BLaER1 (cell line): ENCODE measurements at regions not wholly inside any gene's neighbourhood (a gene's known extent, or its start where the extent isn't known, plus 50 kb on each side); places are given as distances from the start of the nearest gene placed in this dataset.
A peak's percentile ranks its signal among the peaks of the same experiment; 100 is the strongest.

ENCODE experiments used
- H3K27ac ChIP-seq: shearing (Covaris generic); formaldehyde crosslinking; 2 replicates; pipeline ENCODE4 v1.8.1; 2022
- H3K27me3 ChIP-seq: shearing (Covaris generic); formaldehyde crosslinking; 2 replicates; pipeline ENCODE4 v1.8.1; 2022
- H3K36me3 ChIP-seq: shearing (Covaris generic); formaldehyde crosslinking; 2 replicates; pipeline ENCODE4 v1.8.1; 2022
- H3K4me1 ChIP-seq: shearing (Covaris generic); formaldehyde crosslinking; 2 replicates; pipeline ENCODE4 v1.8.1; 2022
- H3K4me2 ChIP-seq: shearing (Covaris generic); formaldehyde crosslinking; 2 replicates; pipeline ENCODE4 v1.8.1; 2022
- H3K4me3 ChIP-seq: shearing (Covaris generic); formaldehyde crosslinking; 2 replicates; pipeline ENCODE4 v1.8.1; 2022
- H3K9ac ChIP-seq: shearing (Covaris generic); formaldehyde crosslinking; 2 replicates; pipeline ENCODE4 v1.8.1; 2022
- H3K9me3 ChIP-seq: shearing (Covaris generic); formaldehyde crosslinking; 2 replicates; pipeline ENCODE4 v1.8.1; 2022
- H4K20me1 ChIP-seq: shearing (Covaris generic); formaldehyde crosslinking; 2 replicates; pipeline ENCODE4 v1.8.1; 2022
- Cebpa-rat ChIP-seq: shearing (Covaris generic); IDR thresholded peaks from 2 replicates; pipeline ENCODE4 v1.8.1; 2022

- Histone ChIP-seq H3K27ac (peak overlapping the region; percentile 63), H3K9me3 (no peaks in the 10 kb centered on the region), H3K9ac (peak overlapping the region; percentile 61; the same call in 1 of the 2 replicates), H3K27me3 (no peaks in the 10 kb centered on the region), H4K20me1 (peaks cover 97% of the 10 kb centered on the region), H3K4me2 (peak overlapping the region; percentile 96), H3K4me3 (peak overlapping the region; percentile 42; the same call in 1 of the 2 replicates), H3K4me1 (peaks cover 100% of the 10 kb centered on the region), H3K36me3 (peaks cover 27% of the 10 kb centered on the region)
- no peak for TF ChIP-seq Cebpa-rat
These were observed 241.0 kb downstream of the SEC14L1 start for GRCh38 chr17:77381731-77382130.

DNA sequence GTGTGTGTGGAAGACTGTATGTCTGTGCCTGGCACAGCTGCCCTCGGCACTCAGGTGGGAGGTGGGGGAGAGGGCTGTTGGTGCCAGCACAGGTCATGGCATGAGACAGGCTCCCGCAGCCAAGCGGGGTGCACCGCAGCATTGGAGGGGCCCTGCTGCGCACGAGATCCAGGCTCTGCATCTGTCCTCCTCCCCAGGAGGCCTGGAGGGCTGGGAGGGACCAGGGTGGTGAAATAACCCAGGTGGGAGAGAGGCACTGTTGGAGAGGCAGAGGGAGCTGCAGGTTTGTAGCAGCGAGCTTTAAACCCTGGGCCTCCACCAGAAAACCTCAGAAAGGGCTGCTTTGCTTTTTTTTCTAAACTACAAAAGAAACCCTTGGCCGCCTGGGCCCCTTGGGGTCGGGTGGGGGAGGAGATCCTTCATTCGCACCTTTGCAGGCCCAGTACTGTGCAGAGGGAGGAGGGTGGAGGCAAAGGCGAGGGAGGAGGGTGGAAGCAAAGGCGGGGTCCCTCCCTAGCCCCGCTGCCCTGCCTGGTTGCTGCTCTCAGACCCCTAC is 241.7 kb downstream of the SEC14L1 start:
- no peak for TF ChIP-seq Cebpa-rat
- peak overlapping the region; percentile 61 for H3K9ac ChIP-seq
- H3K4me2 ChIP-seq = peak overlapping the region; percentile 96
- H3K27ac ChIP-seq = peak overlapping the region; percentile 62
- peaks cover 27% of the 10 kb centered on the region for H3K36me3 ChIP-seq
- H4K20me1 ChIP-seq = peaks cover 97% of the 10 kb centered on the region
- H3K4me1 ChIP-seq = peaks cover 100% of the 10 kb centered on the region
- H3K9me3 ChIP-seq = no peaks in the 10 kb centered on the region
- H3K4me3 ChIP-seq = peak overlapping the region; percentile 42; the same call in 1 of the 2 replicates
- H3K27me3 ChIP-seq = no peaks in the 10 kb centered on the region

- Histone ChIP-seq H3K4me1 (peaks cover 100% of the 10 kb centered on the region), H3K27ac (peak overlapping the region; percentile 62), H4K20me1 (peaks cover 94% of the 10 kb centered on the region), H3K4me2 (peak overlapping the region; percentile 96), H3K9me3 (no peaks in the 10 kb centered on the region), H3K9ac (no peak overlapping the region), H3K4me3 (peak overlapping the region; percentile 42; the same call in 1 of the 2 replicates), H3K27me3 (no peaks in the 10 kb centered on the region), H3K36me3 (peaks cover 25% of the 10 kb centered on the region)
- no peak for TF ChIP-seq Cebpa-rat
These were observed 242.3 kb downstream of the SEC14L1 start for GRCh38 chr17:77382966-77383612.

GRCh38 chr17:77383613-77384608 is 243.1 kb downstream of the SEC14L1 start:
- Histone ChIP-seq H3K9me3 (no peaks in the 10 kb centered on the region), H3K4me3 (no peak overlapping the region), H3K36me3 (peaks cover 18% of the 10 kb centered on the region), H4K20me1 (peaks cover 94% of the 10 kb centered on the region), H3K4me2 (peak overlapping the region; percentile 96), H3K4me1 (peaks cover 100% of the 10 kb centered on the region), H3K9ac (no peak overlapping the region), H3K27me3 (no peaks in the 10 kb centered on the region), H3K27ac (no peak overlapping the region)
- TF ChIP-seq Cebpa-rat = no peak

GRCh38 chr17:77385750-77386501 is 245.2 kb downstream of the SEC14L1 start:
- TF ChIP-seq Cebpa-rat = no peak
- peaks cover 77% of the 10 kb centered on the region for H4K20me1 ChIP-seq
- no peak overlapping the region; the same call in 1 of the 2 replicates for H3K4me3 ChIP-seq
- no peaks in the 10 kb centered on the region for H3K9me3 ChIP-seq
- peaks cover 17% of the 10 kb centered on the region for H3K36me3 ChIP-seq
- peak overlapping the region; percentile 78 for H3K27ac ChIP-seq
- no peaks in the 10 kb centered on the region for H3K27me3 ChIP-seq
- peak overlapping the region; percentile 95 for H3K4me2 ChIP-seq
- peaks cover 97% of the 10 kb centered on the region for H3K4me1 ChIP-seq
- H3K9ac ChIP-seq = peak overlapping the region; percentile 69

DNA sequence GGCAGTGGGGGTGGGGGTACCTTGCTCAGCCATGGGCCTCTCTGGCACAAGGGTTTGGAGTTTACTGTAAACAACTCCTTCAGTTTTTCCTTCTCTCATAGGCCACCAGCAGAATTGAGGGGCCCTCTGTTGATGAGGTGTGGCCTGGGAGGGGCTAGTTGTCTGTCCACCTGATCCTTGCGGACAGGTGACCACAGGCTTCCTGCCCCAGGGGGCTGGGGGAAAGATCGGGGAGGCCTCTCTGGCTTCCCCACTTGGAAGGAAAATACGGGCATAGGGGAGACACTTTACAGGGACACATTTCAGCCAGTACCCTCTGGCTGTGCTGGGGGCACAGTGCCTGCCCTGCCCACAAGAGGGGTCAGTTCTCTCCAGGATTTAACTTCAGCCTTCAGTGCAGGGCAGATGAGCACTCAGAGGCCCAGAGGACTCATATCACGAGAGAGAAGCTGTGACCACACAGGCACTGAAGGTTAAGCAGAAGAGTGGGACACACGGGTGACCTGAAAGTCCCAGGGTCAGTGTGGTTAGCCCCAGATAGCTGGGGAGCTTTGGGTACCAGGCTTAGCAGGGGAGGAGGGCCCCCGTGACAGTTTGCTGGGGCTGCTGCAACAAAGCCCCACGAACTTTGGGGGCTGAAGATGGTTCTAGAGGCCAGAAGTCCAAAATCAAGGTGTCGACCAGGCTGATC is 245.9 kb downstream of the SEC14L1 start:
- Histone ChIP-seq H3K9me3 (no peaks in the 10 kb centered on the region), H3K4me3 (no peak overlapping the region; the same call in 1 of the 2 replicates), H3K4me2 (peak overlapping the region; percentile 95), H3K4me1 (peaks cover 97% of the 10 kb centered on the region), H3K36me3 (peaks cover 19% of the 10 kb centered on the region), H4K20me1 (peaks cover 69% of the 10 kb centered on the region), H3K27ac (peak overlapping the region; percentile 78), H3K27me3 (no peaks in the 10 kb centered on the region), H3K9ac (peak overlapping the region; percentile 69)
- no peak for TF ChIP-seq Cebpa-rat

- Histone ChIP-seq H3K36me3 (peaks cover 19% of the 10 kb centered on the region), H3K4me2 (peak overlapping the region; percentile 95), H3K9me3 (no peaks in the 10 kb centered on the region), H3K27ac (peak overlapping the region; percentile 93), H3K4me1 (peaks cover 97% of the 10 kb centered on the region), H3K9ac (peak overlapping the region; percentile 83), H3K27me3 (no peaks in the 10 kb centered on the region), H3K4me3 (peak overlapping the region; percentile 65), H4K20me1 (peaks cover 66% of the 10 kb centered on the region)
- TF ChIP-seq Cebpa-rat = no peak
These were observed 247.1 kb downstream of the SEC14L1 start for GRCh38 chr17:77387891-77388290.

- H3K4me2 ChIP-seq = peak overlapping the region; percentile 95
- TF ChIP-seq Cebpa-rat = no peak
- peak overlapping the region; percentile 83 for H3K9ac ChIP-seq
- peak overlapping the region; percentile 65 for H3K4me3 ChIP-seq
- peaks cover 97% of the 10 kb centered on the region for H3K4me1 ChIP-seq
- peaks cover 16% of the 10 kb centered on the region for H3K36me3 ChIP-seq
- H4K20me1 ChIP-seq = peaks cover 62% of the 10 kb centered on the region
- H3K9me3 ChIP-seq = no peaks in the 10 kb centered on the region
- H3K27me3 ChIP-seq = no peaks in the 10 kb centered on the region
- peak overlapping the region; percentile 93 for H3K27ac ChIP-seq
These were observed 247.9 kb downstream of the SEC14L1 start for GRCh38 chr17:77388384-77389306.
